DND-41 (cell line): ENCODE measurements at regions not wholly inside any gene's neighbourhood (a gene's known extent, or its start where the extent isn't known, plus 50 kb on each side); places are given as distances from the start of the nearest gene placed in this dataset.

Source experiments
- EZH2 ChIP-seq: IDR thresholded peaks from 3 replicates; pipeline ENCODE4 v1.6.1; 2012; ENCODE audit warnings: borderline replicate concordance, low read depth, mild to moderate bottlenecking, moderate library complexity, low read length, inconsistent platforms; ENCODE audit not compliant: severe bottlenecking
- TF ChIP-seq, protein P1 (sequence below): IDR thresholded peaks from 2 replicates; pipeline ENCODE4 v1.5.1; 2012; ENCODE audit warnings: borderline replicate concordance, low read length, moderate library complexity, mild to moderate bottlenecking; ENCODE audit not compliant: poor library complexity, severe bottlenecking; ENCODE audit errors: extremely low read depth

DNA sequence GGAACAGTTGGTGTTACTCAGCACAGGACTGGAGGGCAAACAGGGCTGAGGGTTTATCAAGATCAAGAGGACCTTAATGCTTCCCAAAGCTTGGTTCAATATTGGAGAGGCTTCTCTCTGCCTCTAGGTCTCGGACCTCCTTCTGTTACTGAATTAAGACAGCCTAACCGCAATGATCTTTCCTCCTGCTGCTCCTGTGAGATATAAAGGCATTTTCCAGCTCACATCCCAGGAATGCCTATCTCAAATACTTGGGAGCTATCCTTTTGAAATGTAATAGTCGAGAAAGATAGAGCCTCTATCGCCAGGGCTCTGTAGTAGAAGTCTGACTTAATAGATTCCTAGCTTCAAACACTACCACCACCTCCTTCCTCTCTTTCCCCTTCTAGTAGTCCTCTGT lies 1475.0 kb downstream of the SLITRK1 start:
- TF ChIP-seq, protein P1, sequence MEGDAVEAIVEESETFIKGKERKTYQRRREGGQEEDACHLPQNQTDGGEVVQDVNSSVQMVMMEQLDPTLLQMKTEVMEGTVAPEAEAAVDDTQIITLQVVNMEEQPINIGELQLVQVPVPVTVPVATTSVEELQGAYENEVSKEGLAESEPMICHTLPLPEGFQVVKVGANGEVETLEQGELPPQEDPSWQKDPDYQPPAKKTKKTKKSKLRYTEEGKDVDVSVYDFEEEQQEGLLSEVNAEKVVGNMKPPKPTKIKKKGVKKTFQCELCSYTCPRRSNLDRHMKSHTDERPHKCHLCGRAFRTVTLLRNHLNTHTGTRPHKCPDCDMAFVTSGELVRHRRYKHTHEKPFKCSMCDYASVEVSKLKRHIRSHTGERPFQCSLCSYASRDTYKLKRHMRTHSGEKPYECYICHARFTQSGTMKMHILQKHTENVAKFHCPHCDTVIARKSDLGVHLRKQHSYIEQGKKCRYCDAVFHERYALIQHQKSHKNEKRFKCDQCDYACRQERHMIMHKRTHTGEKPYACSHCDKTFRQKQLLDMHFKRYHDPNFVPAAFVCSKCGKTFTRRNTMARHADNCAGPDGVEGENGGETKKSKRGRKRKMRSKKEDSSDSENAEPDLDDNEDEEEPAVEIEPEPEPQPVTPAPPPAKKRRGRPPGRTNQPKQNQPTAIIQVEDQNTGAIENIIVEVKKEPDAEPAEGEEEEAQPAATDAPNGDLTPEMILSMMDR: no peak
- TF ChIP-seq EZH2: no peak
